Cardiac muscle cell (in vitro differentiated cells and primary cell): ENCODE measurements at regions not wholly inside any gene's neighbourhood (a gene's known extent, or its start where the extent isn't known, plus 50 kb on each side); places are given as distances from the start of the nearest gene placed in this dataset.

Experiments used
- DNase-seq, 2 donors: peaks; one replicate each; pipeline versions ENCODE4 v3.0.0 to v3.0.0-alpha.2; 2010 to 2017; ENCODE audit warnings: low read depth in 1 of 2, low spot score in 1 of 2
- H3K27ac ChIP-seq: fragments of 200-600 bp; sonication (generic); 2 replicates; pipeline ENCODE4 v1.5.1; 2016
- H3K27me3 ChIP-seq: fragments of 200-600 bp; sonication (generic); 2 replicates; pipeline ENCODE4 v1.6.0; 2016; ENCODE audit warnings: control low read depth
- H3K36me3 ChIP-seq: fragments of 200-600 bp; sonication (generic); 2 replicates; pipeline ENCODE4 v1.5.1; 2016; ENCODE audit warnings: control low read depth
- H3K4me1 ChIP-seq: fragments of 200-600 bp; sonication (generic); 2 replicates; pipeline ENCODE4 v1.8.1; 2017; ENCODE audit warnings: low read depth, mild to moderate bottlenecking, mixed run types
- H3K4me3 ChIP-seq: fragments of 200-600 bp; sonication (generic); 2 replicates; pipeline ENCODE4 v1.5.1; 2016; ENCODE audit warnings: mild to moderate bottlenecking
- H3K9me3 ChIP-seq: fragments of 200-600 bp; sonication (generic); 2 replicates; pipeline ENCODE4 v1.5.1; 2017; ENCODE audit warnings: low read depth, mild to moderate bottlenecking, control low read depth
- CTCF ChIP-seq: IDR thresholded peaks from 2 replicates; pipeline ENCODE4 v1.5.1; 2012; ENCODE audit warnings: low read depth, mild to moderate bottlenecking, low read length

- H3K9me3 ChIP-seq, result no peaks in the 10 kb centered on the region
- no peak overlapping the region for H3K27ac ChIP-seq
- TF ChIP-seq CTCF, result no peak
- H3K4me1 ChIP-seq, result no peaks in the 10 kb centered on the region
- H3K36me3 ChIP-seq, result no peaks in the 10 kb centered on the region
- no peak overlapping the region for H3K4me3 ChIP-seq
- peak in 1 of 2 donors; percentile 74 for DNase-seq
- no peaks in the 10 kb centered on the region for H3K27me3 ChIP-seq
Measured at GRCh38 chr12:85713373-85713772, 122.8 kb downstream of the RASSF9 start.

DNA sequence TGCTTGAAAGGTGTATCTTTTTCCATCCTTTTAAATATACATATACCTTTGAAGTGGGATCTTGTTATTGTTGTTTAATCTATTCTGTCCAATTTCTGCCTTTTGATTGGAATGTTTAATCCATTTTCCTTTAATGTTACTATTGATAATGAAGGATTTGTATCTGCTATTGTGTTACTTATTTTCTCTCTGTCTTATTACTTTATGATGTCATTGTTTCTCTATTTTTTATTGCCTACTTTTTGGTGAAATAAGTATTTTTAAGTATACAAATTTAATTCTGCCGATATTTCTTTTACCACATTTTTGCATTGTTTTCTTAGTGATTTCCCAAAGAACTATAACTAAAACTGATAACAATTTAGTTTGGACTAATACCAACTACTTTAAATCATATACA is 121.8 kb downstream of the RASSF9 start:
- H3K4me3 ChIP-seq, result no peak overlapping the region
- no peaks in the 10 kb centered on the region for H3K4me1 ChIP-seq
- H3K36me3 ChIP-seq, result no peaks in the 10 kb centered on the region
- DNase-seq, result no peak
- no peak for TF ChIP-seq CTCF
- H3K9me3 ChIP-seq, result no peaks in the 10 kb centered on the region
- H3K27me3 ChIP-seq, result no peaks in the 10 kb centered on the region
- no peak overlapping the region for H3K27ac ChIP-seq

GRCh38 chr12:85720308-85721033 is 115.7 kb downstream of the RASSF9 start:
- Histone ChIP-seq H3K36me3 (no peaks in the 10 kb centered on the region), H3K27ac (no peak overlapping the region), H3K9me3 (no peaks in the 10 kb centered on the region), H3K27me3 (no peaks in the 10 kb centered on the region), H3K4me1 (no peaks in the 10 kb centered on the region), H3K4me3 (no peak overlapping the region)
- TF ChIP-seq CTCF, result no peak
- DNase-seq, result no peak

- Histone ChIP-seq H3K4me1 (no peaks in the 10 kb centered on the region), H3K27me3 (no peaks in the 10 kb centered on the region), H3K4me3 (no peak overlapping the region), H3K27ac (no peak overlapping the region), H3K9me3 (no peaks in the 10 kb centered on the region), H3K36me3 (no peaks in the 10 kb centered on the region)
- peak in 1 of 2 donors; percentile 20 for DNase-seq
- no peak for TF ChIP-seq CTCF
Measured at GRCh38 chr12:85725991-85726390, 110.2 kb downstream of the RASSF9 start.

- H3K4me1 ChIP-seq, result no peaks in the 10 kb centered on the region
- peak in 1 of 2 donors; percentile 62 for DNase-seq
- H3K27ac ChIP-seq, result no peak overlapping the region
- no peak overlapping the region for H3K4me3 ChIP-seq
- H3K9me3 ChIP-seq, result no peaks in the 10 kb centered on the region
- no peaks in the 10 kb centered on the region for H3K27me3 ChIP-seq
- no peak for TF ChIP-seq CTCF
- no peaks in the 10 kb centered on the region for H3K36me3 ChIP-seq
Measured at GRCh38 chr12:85733221-85733840, 102.9 kb downstream of the RASSF9 start.
